NOMO-1 treated with dmso at 0.1 percent for 144 hours (cell line): ENCODE measurements at regions not wholly inside any gene's neighbourhood (a gene's known extent, or its start where the extent isn't known, plus 50 kb on each side); places are given as distances from the start of the nearest gene placed in this dataset.
"Not testable (repeated sequence)": the region's sequence is repeated elsewhere in the genome, so short reads cannot be mapped to it uniquely, and the experiment has no call there.

Experiments
- DNase-seq: peaks from one replicate; lab custom pipeline; 2025; ENCODE audit not compliant: unreplicated experiment; lab: John Stamatoyannopoulos, UW

GRCh38 chr3:124651416-124651815, 78.8 kb upstream of the UMPS start:
- DNase-seq = not testable (repeated sequence)

- DNase-seq = no peak
Observed at GRCh38 chr3:124652009-124652408, 78.2 kb upstream of the UMPS start.

- DNase-seq = no peak
Observed at GRCh38 chr3:124653071-124653796, 77.0 kb upstream of the UMPS start.

GRCh38 chr3:124653797-124654469, 76.3 kb upstream of the UMPS start:
- no peak for DNase-seq

GRCh38 chr3:124654470-124654845, 75.8 kb upstream of the UMPS start:
- DNase-seq = no peak

- no peak for DNase-seq
Observed at GRCh38 chr3:124656531-124656930, 73.7 kb upstream of the UMPS start.

GRCh38 chr3:124657138-124657537, 73.1 kb upstream of the UMPS start:
- no peak for DNase-seq

GRCh38 chr3:124658270-124658669, 72.0 kb upstream of the UMPS start:
- no peak for DNase-seq

- no peak for DNase-seq
Observed at GRCh38 chr3:124659175-124659574, 71.1 kb upstream of the UMPS start.

GRCh38 chr3:124660599-124660998, 69.7 kb upstream of the UMPS start:
- DNase-seq = no peak

- no peak for DNase-seq
Observed at GRCh38 chr3:124663690-124664089, 66.6 kb upstream of the UMPS start.

- DNase-seq = no peak
Observed at GRCh38 chr3:124664804-124665203, 65.4 kb upstream of the UMPS start.

GRCh38 chr3:124666067-124666466, 64.2 kb upstream of the UMPS start:
- DNase-seq = no peak

- no peak for DNase-seq
Observed at GRCh38 chr3:124669470-124669869, 60.8 kb upstream of the UMPS start.

- DNase-seq = no peak
Observed at GRCh38 chr3:124671106-124671505, 59.1 kb upstream of the UMPS start.

- DNase-seq = no peak
Observed at GRCh38 chr3:124674336-124674735, 55.9 kb upstream of the UMPS start.

- DNase-seq = no peak
Observed at GRCh38 chr3:124676236-124676635, 54.0 kb upstream of the UMPS start.

- DNase-seq = no peak
Observed at GRCh38 chr3:124679048-124679638, 51.1 kb upstream of the UMPS start.
